NB4 (cell line): ENCODE measurements at regions not wholly inside any gene's neighbourhood (a gene's known extent, or its start where the extent isn't known, plus 50 kb on each side); places are given as distances from the start of the nearest gene placed in this dataset.

Experiments
- CTCF ChIP-seq: IDR thresholded peaks from one replicate; pipeline ENCODE4 v1.5.1; 2012; ENCODE audit warnings: low read depth, low read length
- MYC ChIP-seq: IDR thresholded peaks from 2 replicates; pipeline ENCODE4 v1.6.1; 2011; ENCODE audit warnings: low read depth, low read length
- POLR2A ChIP-seq: IDR thresholded peaks from 2 replicates; pipeline ENCODE4 v1.6.1; 2011; ENCODE audit warnings: mild to moderate bottlenecking; ENCODE audit not compliant: insufficient read length; ENCODE audit errors: extremely low read depth

- TF ChIP-seq CTCF, result no peak
- no peak for TF ChIP-seq MYC
- TF ChIP-seq POLR2A, result no peak
Measured at GRCh38 chr14:38855513-38855912, 247.5 kb downstream of the SEC23A start.
